ENCODE measurements at regions not wholly inside any gene's neighbourhood (a gene's known extent, or its start where the extent isn't known, plus 50 kb on each side); places are given as distances from the start of the nearest gene placed in this dataset.
A peak's percentile ranks its signal among the peaks of the same experiment; 100 is the strongest.

GRCh38 chr1:22288593-22289241 lies 145.8 kb upstream of the WNT4 start:
- DNase-seq: no peak

GRCh38 chr1:22289307-22289995 lies 146.6 kb upstream of the WNT4 start:
- no peak for DNase-seq

GRCh38 chr1:22290157-22290556 lies 147.3 kb upstream of the WNT4 start:
- no peak for DNase-seq

- no peak for DNase-seq
Measured at GRCh38 chr1:22290611-22291010, 147.7 kb upstream of the WNT4 start.

- no peak for DNase-seq
Measured at GRCh38 chr1:22291057-22291456, 148.2 kb upstream of the WNT4 start.

- no peak for DNase-seq
Measured at GRCh38 chr1:22291494-22291893, 148.6 kb upstream of the WNT4 start.

- DNase-seq: no peak
Measured at GRCh38 chr1:22292011-22292788, 149.3 kb upstream of the WNT4 start.

- DNase-seq: no peak
Measured at GRCh38 chr1:22295396-22295795, 152.5 kb upstream of the WNT4 start.

GRCh38 chr1:22295856-22296255 lies 153.0 kb upstream of the WNT4 start:
- no peak for DNase-seq

GRCh38 chr1:22296701-22297591 lies 154.0 kb upstream of the WNT4 start:
- no peak for DNase-seq

GRCh38 chr1:22297999-22298398 lies 153.7 kb upstream of the ZBTB40 start:
- DNase-seq: no peak

- no peak for DNase-seq
Measured at GRCh38 chr1:22303816-22304215, 147.8 kb upstream of the ZBTB40 start.

GRCh38 chr1:22309572-22309971 lies 142.1 kb upstream of the ZBTB40 start:
- DNase-seq: no peak

- no peak for DNase-seq
Measured at GRCh38 chr1:22311461-22311860, 140.2 kb upstream of the ZBTB40 start.

- DNase-seq: no peak
Measured at GRCh38 chr1:22313321-22313720, 138.3 kb upstream of the ZBTB40 start.

GRCh38 chr1:22314706-22315105 lies 136.9 kb upstream of the ZBTB40 start:
- no peak for DNase-seq

GRCh38 chr1:22315315-22316078 lies 136.2 kb upstream of the ZBTB40 start:
- DNase-seq: no peak

- DNase-seq: peak in 1 of 2 donors; percentile 39
Measured at GRCh38 chr1:22317231-22317919, 134.3 kb upstream of the ZBTB40 start.

GRCh38 chr1:22317920-22318243 lies 133.8 kb upstream of the ZBTB40 start:
- DNase-seq: no peak

- DNase-seq: no peak
Measured at GRCh38 chr1:22318279-22318981, 133.2 kb upstream of the ZBTB40 start.

- no peak for DNase-seq
Measured at GRCh38 chr1:22319608-22320007, 132.0 kb upstream of the ZBTB40 start.
